Suprapubic skin (tissue), 4 donors: ENCODE measurements at regions not wholly inside any gene's neighbourhood (a gene's known extent, or its start where the extent isn't known, plus 50 kb on each side); places are given as distances from the start of the nearest gene placed in this dataset.

Source experiments
- DNase-seq, 2 donors: peaks; one replicate each; pipeline ENCODE4 v3.0.0-alpha.2; 2019; ENCODE audit warnings: low spot score in 2 of 2
- H3K27ac ChIP-seq: fragments of 200-600 bp; sonication (generic); one replicate; pipeline ENCODE4 v1.5.1; 2019
- H3K27me3 ChIP-seq: fragments of 200-600 bp; sonication (generic); one replicate; pipeline ENCODE4 v1.5.1; 2019
- H3K36me3 ChIP-seq: fragments of 200-600 bp; sonication (generic); one replicate; pipeline ENCODE4 v1.5.1; 2019
- H3K4me1 ChIP-seq: fragments of 200-600 bp; sonication (generic); one replicate; pipeline ENCODE4 v1.5.1; 2019
- H3K4me3 ChIP-seq: fragments of 200-600 bp; sonication (generic); one replicate; pipeline ENCODE4 v1.5.1; 2019; ENCODE audit warnings: mild to moderate bottlenecking
- H3K9me3 ChIP-seq: fragments of 200-600 bp; sonication (generic); one replicate; pipeline ENCODE4 v1.5.1; 2019
- CTCF ChIP-seq, 2 donors: fragments of 200-600 bp in 1 of 2; fragments of 450-650 bp in 1 of 2; sonication (generic) in 1 of 2; IDR thresholded peaks; one replicate each; pipeline ENCODE4 v1.5.1; 2016 to 2019; ENCODE audit warnings: antibody characterized with exemption in 2 of 2, mild to moderate bottlenecking in 1 of 2, moderate library complexity in 1 of 2
- EP300 ChIP-seq: sonication (generic); formaldehyde crosslinking; IDR thresholded peaks from one replicate; pipeline ENCODE4 v1.6.1; 2017; ENCODE audit warnings: antibody characterized with exemption
- POLR2A ChIP-seq, 2 donors: fragments of 450-650 bp; IDR thresholded peaks; one replicate each; pipeline ENCODE4 v1.6.1; 2017; ENCODE audit warnings: antibody characterized with exemption in 2 of 2, mild to moderate bottlenecking in 2 of 2, moderate library complexity in 2 of 2
- POLR2AphosphoS5 ChIP-seq, 3 donors: sonication (generic); formaldehyde crosslinking; IDR thresholded peaks; one replicate each; pipeline ENCODE4 v1.6.1; 2017; ENCODE audit warnings: antibody characterized with exemption in 3 of 3
- WGBS: methylation state at CpG from one replicate; pipeline ENCODE4 v1.1.5; 2018; 5-methylcytosine and 5-hydroxymethylcytosine counted together

- H3K27ac ChIP-seq: no peak overlapping the region
- H3K36me3 ChIP-seq: no peaks in the 10 kb centered on the region
- H3K4me3 ChIP-seq: no peak overlapping the region
- peaks cover 3% of the 10 kb centered on the region for H3K4me1 ChIP-seq
- H3K9me3 ChIP-seq: no peaks in the 10 kb centered on the region
- H3K27me3 ChIP-seq: no peaks in the 10 kb centered on the region
- TF ChIP-seq POLR2A (IDR thresholded peaks at IDR 0.05) (no peak), CTCF (IDR thresholded peaks at IDR 0.05) (no peak), EP300 (no peak), POLR2AphosphoS5 (IDR thresholded peaks at IDR 0.05) (no peak)
- 88% methylated on average over 1 of the region's 1 CpG for WGBS
- DNase-seq: no peak
Measured at GRCh38 chr6:14065350-14065749, 52.2 kb upstream of the CD83 start.

- H3K36me3 ChIP-seq: no peaks in the 10 kb centered on the region
- H3K27ac ChIP-seq: no peak overlapping the region
- H3K4me1 ChIP-seq: no peaks in the 10 kb centered on the region
- no peaks in the 10 kb centered on the region for H3K27me3 ChIP-seq
- TF ChIP-seq POLR2AphosphoS5 (IDR thresholded peaks at IDR 0.05) (no peak), EP300 (no peak), POLR2A (IDR thresholded peaks at IDR 0.05) (no peak), CTCF (IDR thresholded peaks at IDR 0.05) (peak; percentile 53 to 57)
- H3K9me3 ChIP-seq: no peaks in the 10 kb centered on the region
- DNase-seq: no peak
- no peak overlapping the region for H3K4me3 ChIP-seq
- WGBS: 8% methylated on average over 5 of the region's 5 CpGs
Measured at GRCh38 chr6:14066782-14067406, 50.7 kb upstream of the CD83 start.

- H3K4me1 ChIP-seq: no peaks in the 10 kb centered on the region
- 54% methylated on average over 3 of the region's 3 CpGs for WGBS
- H3K27ac ChIP-seq: no peak overlapping the region
- H3K27me3 ChIP-seq: no peaks in the 10 kb centered on the region
- TF ChIP-seq POLR2A (IDR thresholded peaks at IDR 0.05) (no peak), CTCF (IDR thresholded peaks at IDR 0.05) (no peak), EP300 (no peak), POLR2AphosphoS5 (IDR thresholded peaks at IDR 0.05) (no peak)
- no peaks in the 10 kb centered on the region for H3K36me3 ChIP-seq
- no peaks in the 10 kb centered on the region for H3K9me3 ChIP-seq
- DNase-seq: no peak
- no peak overlapping the region for H3K4me3 ChIP-seq
Measured at GRCh38 chr6:14067656-14068055, 49.9 kb upstream of the CD83 start.
